Neural progenitor cell (in vitro differentiated cells): ENCODE measurements at regions not wholly inside any gene's neighbourhood (a gene's known extent, or its start where the extent isn't known, plus 50 kb on each side); places are given as distances from the start of the nearest gene placed in this dataset.
"Not testable (repeated sequence)": the region's sequence is repeated elsewhere in the genome, so short reads cannot be mapped to it uniquely, and the experiment has no call there.

Experiments
- CTCF ChIP-seq: fragments of 200-600 bp; sonication (generic); IDR thresholded peaks from 2 replicates; pipeline ENCODE4 v1.5.1; 2017; ENCODE audit warnings: antibody characterized with exemption, mild to moderate bottlenecking
- EZH2 ChIP-seq: fragments of 200-600 bp; sonication (generic); IDR thresholded peaks from 2 replicates; pipeline ENCODE4 v1.6.1; 2017; ENCODE audit warnings: antibody characterized with exemption, mild to moderate bottlenecking, moderate library complexity
- EZH2phosphoT487 ChIP-seq: fragments of 200-600 bp; sonication (generic); IDR thresholded peaks from 2 replicates; pipeline ENCODE4 v1.6.1; 2017; ENCODE audit warnings: antibody characterized with exemption

GRCh38 chr9:63785059-63785458 is 1500.0 kb downstream of the FOXD4L5 start:
- not testable (repeated sequence) for TF ChIP-seq CTCF, EZH2phosphoT487, EZH2
